Astrocyte (in vitro differentiated cells and primary cell): ENCODE measurements at regions not wholly inside any gene's neighbourhood (a gene's known extent, or its start where the extent isn't known, plus 50 kb on each side); places are given as distances from the start of the nearest gene placed in this dataset.

Experiments
- DNase-seq: peaks from one replicate; pipeline ENCODE4 v3.0.0-alpha.2; 2010; ENCODE audit warnings: low read depth
- FAIRE-seq: peaks from 2 replicates; lab custom pipeline; 2011; peaks lifted over from hg19 to GRCh38; lab: Jason Lieb, UNC
- H2AFZ ChIP-seq: 2 replicates; pipeline ENCODE4 v1.6.0; 2012; ENCODE audit warnings: low read depth, low read length, inconsistent platforms
- H3K27ac ChIP-seq: 2 replicates; pipeline ENCODE4 v1.5.1; 2011; ENCODE audit warnings: low read depth, low read length, inconsistent platforms
- H3K27me3 ChIP-seq: 2 replicates; pipeline ENCODE4 v1.6.0; 2011; ENCODE audit warnings: low read length, inconsistent platforms; ENCODE audit not compliant: insufficient read depth
- H3K36me3 ChIP-seq: 2 replicates; pipeline ENCODE4 v1.5.1; 2011; ENCODE audit warnings: low read length, inconsistent platforms; ENCODE audit not compliant: insufficient read depth
- H3K4me1 ChIP-seq: 2 replicates; pipeline ENCODE4 v1.5.1; 2011; ENCODE audit warnings: low read length, inconsistent platforms; ENCODE audit not compliant: insufficient read depth
- H3K4me2 ChIP-seq: 2 replicates; pipeline ENCODE4 v1.6.0; 2012; ENCODE audit warnings: low read length, inconsistent platforms
- H3K4me3 ChIP-seq: 2 replicates; pipeline ENCODE4 v1.5.1; 2011; ENCODE audit warnings: low read depth, mild to moderate bottlenecking, low read length, inconsistent platforms; ENCODE audit not compliant: insufficient read depth
- H3K79me2 ChIP-seq: 2 replicates; pipeline ENCODE4 v1.6.0; 2012; ENCODE audit warnings: mild to moderate bottlenecking, low read length, inconsistent platforms; ENCODE audit not compliant: insufficient read depth
- H3K9ac ChIP-seq: 2 replicates; pipeline ENCODE4 v1.6.0; 2012; ENCODE audit warnings: mild to moderate bottlenecking, low read length, inconsistent platforms
- H3K9me3 ChIP-seq: 2 replicates; pipeline ENCODE4 v1.5.1; 2012; ENCODE audit warnings: low read depth, mild to moderate bottlenecking, low read length, inconsistent platforms; ENCODE audit not compliant: insufficient read depth
- H4K20me1 ChIP-seq: 2 replicates; pipeline ENCODE4 v1.6.0; 2012; ENCODE audit warnings: low read length, inconsistent platforms; ENCODE audit not compliant: insufficient read depth
- H3K27ac Mint-ChIP-seq: one replicate; pipeline ENCODE4 v1.8.0; 2021; ENCODE audit warnings: mild to moderate bottlenecking, mixed read lengths; ENCODE audit not compliant: unreplicated experiment
- H3K27me3 Mint-ChIP-seq: one replicate; pipeline ENCODE4 v1.8.0; 2021; ENCODE audit warnings: low read depth, mixed read lengths; ENCODE audit not compliant: unreplicated experiment
- H3K36me3 Mint-ChIP-seq: one replicate; pipeline ENCODE4 v1.8.0; 2021; ENCODE audit warnings: low read depth, mixed read lengths; ENCODE audit not compliant: unreplicated experiment
- H3K4me1 Mint-ChIP-seq: one replicate; pipeline ENCODE4 v1.8.0; 2021; ENCODE audit warnings: low read depth, mixed read lengths; ENCODE audit not compliant: unreplicated experiment
- H3K4me3 Mint-ChIP-seq: one replicate; pipeline ENCODE4 v1.8.0; 2021; ENCODE audit warnings: mild to moderate bottlenecking, moderate library complexity, mixed read lengths; ENCODE audit not compliant: unreplicated experiment
- H3K9me3 Mint-ChIP-seq: one replicate; pipeline ENCODE4 v1.8.0; 2021; ENCODE audit warnings: mild to moderate bottlenecking, mixed read lengths; ENCODE audit not compliant: unreplicated experiment
- CTCF ChIP-seq: IDR thresholded peaks from 2 replicates; pipeline ENCODE4 v1.5.1; 2011; ENCODE audit warnings: low read depth, mild to moderate bottlenecking, inconsistent platforms, low read length, moderate library complexity; ENCODE audit not compliant: insufficient read depth
- EZH2 ChIP-seq: IDR thresholded peaks from 2 replicates; pipeline ENCODE4 v1.6.1; 2012; ENCODE audit warnings: mild to moderate bottlenecking, low read length, inconsistent platforms; ENCODE audit not compliant: insufficient read depth

GRCh38 chr4:138301536-138301935 is 59.4 kb upstream of the SLC7A11 start:
- Histone ChIP-seq H3K27me3 (no peaks in the 10 kb centered on the region), H3K4me2 (no peak overlapping the region), H3K4me1 (no peaks in the 10 kb centered on the region), H3K27ac (no peak overlapping the region), H2AFZ (no peak overlapping the region), H4K20me1 (no peaks in the 10 kb centered on the region), H3K36me3 (no peaks in the 10 kb centered on the region), H3K9me3 (no peaks in the 10 kb centered on the region), H3K9ac (no peak overlapping the region), H3K79me2 (no peaks in the 10 kb centered on the region), H3K4me3 (no peak overlapping the region)
- no peak overlapping the region for H3K27ac Mint-ChIP-seq
- no peak overlapping the region for H3K4me3 Mint-ChIP-seq
- peaks cover 3% of the 10 kb centered on the region for H3K27me3 Mint-ChIP-seq
- no peaks in the 10 kb centered on the region for H3K36me3 Mint-ChIP-seq
- H3K4me1 Mint-ChIP-seq: peaks cover 6% of the 10 kb centered on the region
- H3K9me3 Mint-ChIP-seq: no peaks in the 10 kb centered on the region
- no peak for TF ChIP-seq EZH2
- TF ChIP-seq CTCF: no peak
- DNase-seq (no peak), FAIRE-seq (no peak)

GRCh38 chr4:138300616-138301015 is 58.5 kb upstream of the SLC7A11 start:
- FAIRE-seq (no peak), DNase-seq (peak; percentile 13)
- no peak overlapping the region for H2AFZ ChIP-seq
- no peaks in the 10 kb centered on the region for H3K4me1 ChIP-seq
- H3K4me3 Mint-ChIP-seq: no peak overlapping the region
- peaks cover 3% of the 10 kb centered on the region for H3K27me3 Mint-ChIP-seq
- H4K20me1 ChIP-seq: no peaks in the 10 kb centered on the region
- no peak overlapping the region for H3K27ac ChIP-seq
- H3K9me3 ChIP-seq: no peaks in the 10 kb centered on the region
- no peaks in the 10 kb centered on the region for H3K9me3 Mint-ChIP-seq
- H3K4me3 ChIP-seq: no peak overlapping the region
- H3K4me1 Mint-ChIP-seq: peaks cover 6% of the 10 kb centered on the region
- no peaks in the 10 kb centered on the region for H3K36me3 Mint-ChIP-seq
- H3K4me2 ChIP-seq: no peak overlapping the region
- no peak overlapping the region for H3K27ac Mint-ChIP-seq
- TF ChIP-seq CTCF (no peak), EZH2 (no peak)
- no peaks in the 10 kb centered on the region for H3K27me3 ChIP-seq
- no peaks in the 10 kb centered on the region for H3K79me2 ChIP-seq
- no peak overlapping the region for H3K9ac ChIP-seq
- no peaks in the 10 kb centered on the region for H3K36me3 ChIP-seq

GRCh38 chr4:138299881-138300280 is 57.7 kb upstream of the SLC7A11 start:
- no peaks in the 10 kb centered on the region for H4K20me1 ChIP-seq
- H3K9me3 ChIP-seq: no peaks in the 10 kb centered on the region
- H3K27me3 ChIP-seq: no peaks in the 10 kb centered on the region
- no peaks in the 10 kb centered on the region for H3K36me3 Mint-ChIP-seq
- DNase-seq (no peak), FAIRE-seq (no peak)
- H3K79me2 ChIP-seq: no peaks in the 10 kb centered on the region
- no peak overlapping the region for H3K4me2 ChIP-seq
- H2AFZ ChIP-seq: no peak overlapping the region
- H3K27ac Mint-ChIP-seq: no peak overlapping the region
- H3K9me3 Mint-ChIP-seq: no peaks in the 10 kb centered on the region
- peaks cover 6% of the 10 kb centered on the region for H3K4me1 Mint-ChIP-seq
- peaks cover 3% of the 10 kb centered on the region for H3K27me3 Mint-ChIP-seq
- TF ChIP-seq EZH2: no peak
- no peak for TF ChIP-seq CTCF
- no peaks in the 10 kb centered on the region for H3K4me1 ChIP-seq
- H3K27ac ChIP-seq: no peak overlapping the region
- no peak overlapping the region for H3K9ac ChIP-seq
- no peak overlapping the region for H3K4me3 ChIP-seq
- no peak overlapping the region for H3K4me3 Mint-ChIP-seq
- no peaks in the 10 kb centered on the region for H3K36me3 ChIP-seq
